CD4-positive, CD25-positive, alpha-beta regulatory T cell (primary cell): ENCODE measurements at regions not wholly inside any gene's neighbourhood (a gene's known extent, or its start where the extent isn't known, plus 50 kb on each side); places are given as distances from the start of the nearest gene placed in this dataset.
A peak's percentile ranks its signal among the peaks of the same experiment; 100 is the strongest.

Experiments used
- ATAC-seq, 2 donors: fragments of 150-1000 bp; cut with Tn5 transposase; one replicate each; pipeline ENCODE4 v1.10.0; 2021; ENCODE audit warnings: low read depth in 2 of 2, moderate number of reproducible peaks in 2 of 2, moderate library complexity in 1 of 2
- DNase-seq, 3 donors: peaks; one replicate each; pipeline versions ENCODE4 v3.0.0 to v3.0.0-alpha.2; 2012 to 2022; ENCODE audit warnings: mixed read lengths in 1 of 3
- H3K27ac ChIP-seq: one replicate; pipeline ENCODE4 v1.7.0; 2013; ENCODE audit warnings: mild to moderate bottlenecking, low read length; ENCODE audit not compliant: insufficient read depth, poor library complexity, severe bottlenecking
- H3K27me3 ChIP-seq: one replicate; pipeline ENCODE4 v1.7.0; 2013; ENCODE audit warnings: low read length; ENCODE audit not compliant: control insufficient read depth, insufficient read depth
- H3K36me3 ChIP-seq: one replicate; pipeline ENCODE4 v1.7.0; 2013; ENCODE audit warnings: mild to moderate bottlenecking, low read length, moderate library complexity; ENCODE audit not compliant: control insufficient read depth, insufficient read depth
- H3K4me1 ChIP-seq: 2 replicates; pipeline ENCODE4 v1.7.0; 2013; ENCODE audit warnings: mild to moderate bottlenecking, low read length; ENCODE audit not compliant: insufficient read depth, control insufficient read depth, poor library complexity, severe bottlenecking
- H3K4me3 ChIP-seq: one replicate; pipeline ENCODE4 v1.7.0; 2013; ENCODE audit warnings: low read depth, mild to moderate bottlenecking, low read length, moderate library complexity
- H3K9me3 ChIP-seq, 2 experiments: 1 replicate in 1 of 2; 2 replicates in 1 of 2; pipeline ENCODE4 v1.7.0; 2013; ENCODE audit warnings: low read length in 2 of 2, mild to moderate bottlenecking in 1 of 2, moderate library complexity in 1 of 2; ENCODE audit not compliant: control insufficient read depth in 2 of 2
- H3K27ac Mint-ChIP-seq, 3 donors: one replicate each; pipeline ENCODE4 v1.8.0; 2020 to 2022; ENCODE audit warnings: mild to moderate bottlenecking in 3 of 3, mixed read lengths in 3 of 3, moderate library complexity in 2 of 3
- H3K27me3 Mint-ChIP-seq: one replicate; pipeline ENCODE4 v1.8.0; 2022; ENCODE audit warnings: mild to moderate bottlenecking, mixed read lengths
- H3K36me3 Mint-ChIP-seq: one replicate; pipeline ENCODE4 v1.8.0; 2020; ENCODE audit warnings: mixed read lengths
- H3K4me1 Mint-ChIP-seq, 4 donors: one replicate each; pipeline ENCODE4 v1.8.0; 2020 to 2022; ENCODE audit warnings: mixed read lengths in 4 of 4, mild to moderate bottlenecking in 1 of 4
- H3K4me3 Mint-ChIP-seq, 4 donors: one replicate each; pipeline ENCODE4 v1.8.0; 2020 to 2022; ENCODE audit warnings: mild to moderate bottlenecking in 4 of 4, mixed read lengths in 4 of 4, moderate library complexity in 3 of 4
- H3K9me3 Mint-ChIP-seq, 7 donors: one replicate each; pipeline ENCODE4 v1.8.0; 2020 to 2022; ENCODE audit warnings: mixed read lengths in 7 of 7, mild to moderate bottlenecking in 3 of 7, moderate library complexity in 2 of 7

DNA sequence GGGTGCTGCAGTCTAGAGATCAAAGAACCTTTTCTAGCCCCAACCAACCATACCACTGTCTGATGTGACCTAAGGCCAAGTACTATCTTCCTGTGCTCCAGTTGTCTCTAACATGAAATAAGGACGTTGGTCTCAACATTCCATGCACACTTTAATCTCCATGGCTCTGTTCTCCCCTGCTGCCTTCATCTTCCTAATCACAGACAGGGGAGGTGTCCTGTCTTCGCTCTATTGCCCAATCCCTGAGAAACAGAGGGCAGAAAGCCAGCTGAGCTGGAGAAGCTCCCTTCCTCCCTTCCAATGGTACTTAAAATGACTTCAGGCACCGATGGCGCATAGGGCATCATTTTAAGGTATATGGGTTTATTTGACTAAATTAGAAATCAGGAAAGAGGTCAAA, 148.9 kb upstream of the GNAO1 start:
- no peak for ATAC-seq

DNA sequence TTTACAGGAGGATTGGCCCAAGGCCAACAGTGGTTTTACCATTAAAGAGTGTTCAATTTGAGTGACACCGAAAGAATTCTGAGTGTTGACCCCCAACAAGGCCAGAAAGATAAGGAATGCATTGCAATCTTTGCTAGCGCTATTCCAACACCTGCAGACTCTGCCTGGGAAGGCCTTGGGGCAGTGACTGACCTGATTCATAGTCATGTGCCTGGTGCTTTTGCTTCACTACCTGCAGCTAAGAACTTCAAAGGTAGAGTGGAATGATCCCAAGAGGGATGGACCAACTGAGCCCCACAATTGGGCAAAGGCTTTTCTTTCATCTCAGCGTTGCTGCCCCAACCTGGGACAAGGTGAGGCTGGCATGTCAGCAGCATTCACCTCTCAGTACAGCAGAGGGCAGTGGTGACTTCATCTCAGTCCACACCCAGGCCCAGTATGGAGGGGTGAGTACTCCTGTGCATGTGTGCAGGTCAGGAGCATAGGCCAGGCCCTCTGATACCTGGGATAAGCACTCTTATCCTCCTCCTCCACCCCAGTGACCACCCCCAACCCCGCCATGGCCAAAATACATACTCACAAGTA, 149.6 kb upstream of the GNAO1 start:
- Histone ChIP-seq H3K27me3 (no peaks in the 10 kb centered on the region), H3K27ac (no peak overlapping the region), H3K9me3 (peaks cover 0 to 4% of the 10 kb centered on the region in 2 experiments), H3K36me3 (no peaks in the 10 kb centered on the region), H3K4me3 (no peak overlapping the region), H3K4me1 (no peaks in the 10 kb centered on the region)
- Mint-ChIP-seq H3K4me3 (no peak overlapping the region), H3K36me3 (no peaks in the 10 kb centered on the region), H3K9me3 (peaks cover 0 to 15% (median 2%) of the 10 kb centered on the region in 7 donors), H3K4me1 (no peaks in the 10 kb centered on the region), H3K27me3 (peaks cover 14% of the 10 kb centered on the region), H3K27ac (no peak overlapping the region)
- DNase-seq (peak in 1 of 3 donors; percentile 5), ATAC-seq (no peak)

More for the DNA sequence above, 148.9 kb upstream of the GNAO1 start:
- H3K27me3 Mint-ChIP-seq, result peaks cover 14% of the 10 kb centered on the region
- H3K9me3 ChIP-seq, result no peaks in the 10 kb centered on the region
- H3K4me1 Mint-ChIP-seq, result no peaks in the 10 kb centered on the region
- DNase-seq, result no peak
- no peaks in the 10 kb centered on the region for H3K4me1 ChIP-seq
- H3K27ac ChIP-seq, result no peak overlapping the region
- no peaks in the 10 kb centered on the region for H3K36me3 ChIP-seq
- peaks cover 0 to 9% (median 2%) of the 10 kb centered on the region in 7 donors for H3K9me3 Mint-ChIP-seq
- H3K4me3 Mint-ChIP-seq, result no peak overlapping the region
- no peak overlapping the region for H3K4me3 ChIP-seq
- no peaks in the 10 kb centered on the region for H3K36me3 Mint-ChIP-seq
- H3K27me3 ChIP-seq, result no peaks in the 10 kb centered on the region
- no peak overlapping the region for H3K27ac Mint-ChIP-seq

DNA sequence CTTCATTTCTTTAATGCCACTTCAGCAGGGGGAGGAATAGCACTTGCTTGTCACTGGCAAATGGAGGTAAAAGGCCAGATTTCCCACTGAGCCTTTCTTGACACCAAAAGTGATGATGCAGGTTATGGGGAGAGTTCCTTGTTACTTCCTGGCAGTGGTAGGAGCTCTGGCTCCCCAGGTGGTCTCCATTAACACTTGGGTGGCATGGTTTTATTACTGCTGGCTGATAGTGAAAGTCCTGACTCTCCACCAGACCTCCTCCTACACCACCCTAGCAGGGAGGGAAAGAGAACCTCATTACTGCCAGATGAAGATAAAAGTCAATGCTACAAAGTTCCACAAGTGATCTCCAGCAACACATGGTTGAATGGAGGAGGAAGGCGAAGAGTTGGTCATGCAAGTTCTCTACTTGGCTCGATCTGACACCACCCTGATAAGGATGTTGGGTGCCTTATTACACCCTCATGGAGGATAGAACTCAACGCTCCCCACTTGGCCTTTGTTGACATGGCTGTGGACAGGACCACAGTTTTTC, 152.7 kb upstream of the GNAO1 start:
- DNase-seq (no peak), ATAC-seq (no peak)
- H3K9me3 Mint-ChIP-seq, result peaks cover 0 to 15% (median 2%) of the 10 kb centered on the region in 7 donors
- peaks cover 0 to 4% of the 10 kb centered on the region in 2 experiments for H3K9me3 ChIP-seq
- peaks cover 14% of the 10 kb centered on the region for H3K27me3 Mint-ChIP-seq
- no peaks in the 10 kb centered on the region for H3K4me1 ChIP-seq
- no peak overlapping the region for H3K4me3 Mint-ChIP-seq
- no peaks in the 10 kb centered on the region for H3K4me1 Mint-ChIP-seq
- no peak overlapping the region for H3K4me3 ChIP-seq
- H3K36me3 Mint-ChIP-seq, result no peaks in the 10 kb centered on the region
- no peaks in the 10 kb centered on the region for H3K27me3 ChIP-seq
- no peak overlapping the region for H3K27ac Mint-ChIP-seq
- no peak overlapping the region for H3K27ac ChIP-seq
- H3K36me3 ChIP-seq, result no peaks in the 10 kb centered on the region

DNA sequence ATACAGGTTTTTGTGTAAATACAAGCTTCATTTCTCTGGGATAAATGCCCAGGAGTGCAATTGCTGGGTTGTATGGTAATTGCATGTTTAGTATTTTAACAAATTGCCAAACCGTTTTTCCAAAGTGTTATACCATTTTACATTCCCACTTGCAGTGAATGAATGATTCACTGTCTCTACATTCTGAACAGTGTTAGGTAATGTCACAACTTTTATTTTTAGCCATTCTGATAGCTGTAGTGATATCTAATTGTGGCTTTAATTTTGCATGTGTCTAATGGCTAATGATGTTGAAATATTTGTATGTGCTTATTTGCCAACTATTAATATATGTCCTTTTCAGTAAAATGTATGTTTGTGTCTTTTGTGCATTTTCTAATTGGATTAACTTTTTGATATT, 156.9 kb upstream of the CES5A start:
- Histone ChIP-seq H3K36me3 (no peaks in the 10 kb centered on the region), H3K9me3 (peaks cover 0 to 3% of the 10 kb centered on the region in 2 experiments), H3K4me3 (no peak overlapping the region), H3K4me1 (no peaks in the 10 kb centered on the region), H3K27me3 (no peaks in the 10 kb centered on the region), H3K27ac (no peak overlapping the region)
- ATAC-seq (no peak), DNase-seq (no peak)
- Mint-ChIP-seq H3K4me3 (no peak overlapping the region), H3K4me1 (no peaks in the 10 kb centered on the region), H3K27me3 (peaks cover 4% of the 10 kb centered on the region), H3K27ac (no peak overlapping the region), H3K36me3 (no peaks in the 10 kb centered on the region), H3K9me3 (peaks cover 0 to 3% (median 0%) of the 10 kb centered on the region in 7 donors)

DNA sequence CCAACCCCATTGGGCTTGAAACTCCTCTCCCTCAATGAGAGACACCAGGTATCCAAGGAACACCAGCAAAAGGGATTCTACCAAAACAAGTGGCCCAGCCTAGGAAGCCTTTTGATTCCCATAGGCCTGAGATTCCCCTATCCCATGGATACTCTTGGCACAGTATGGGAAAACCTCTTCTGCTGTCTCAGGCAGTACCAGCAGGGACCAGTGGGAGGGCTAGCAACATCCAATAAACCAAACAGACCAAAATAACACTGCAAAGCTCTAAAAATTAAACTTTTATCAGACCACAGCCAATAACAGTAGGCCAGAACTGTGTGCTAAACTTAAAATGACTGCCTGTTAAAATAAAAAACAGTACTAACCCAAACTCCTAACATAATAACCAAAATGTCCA, 153.9 kb upstream of the CES5A start:
- Histone ChIP-seq H3K36me3 (no peaks in the 10 kb centered on the region), H3K27ac (no peak overlapping the region), H3K4me1 (no peaks in the 10 kb centered on the region), H3K4me3 (no peak overlapping the region), H3K9me3 (no peaks in the 10 kb centered on the region), H3K27me3 (no peaks in the 10 kb centered on the region)
- ATAC-seq (no peak), DNase-seq (no peak)
- peaks cover 4% of the 10 kb centered on the region for H3K27me3 Mint-ChIP-seq
- no peak overlapping the region for H3K27ac Mint-ChIP-seq
- H3K36me3 Mint-ChIP-seq, result no peaks in the 10 kb centered on the region
- peaks cover 0 to 2% (median 0%) of the 10 kb centered on the region in 7 donors for H3K9me3 Mint-ChIP-seq
- H3K4me3 Mint-ChIP-seq, result no peak overlapping the region
- H3K4me1 Mint-ChIP-seq, result no peaks in the 10 kb centered on the region

DNA sequence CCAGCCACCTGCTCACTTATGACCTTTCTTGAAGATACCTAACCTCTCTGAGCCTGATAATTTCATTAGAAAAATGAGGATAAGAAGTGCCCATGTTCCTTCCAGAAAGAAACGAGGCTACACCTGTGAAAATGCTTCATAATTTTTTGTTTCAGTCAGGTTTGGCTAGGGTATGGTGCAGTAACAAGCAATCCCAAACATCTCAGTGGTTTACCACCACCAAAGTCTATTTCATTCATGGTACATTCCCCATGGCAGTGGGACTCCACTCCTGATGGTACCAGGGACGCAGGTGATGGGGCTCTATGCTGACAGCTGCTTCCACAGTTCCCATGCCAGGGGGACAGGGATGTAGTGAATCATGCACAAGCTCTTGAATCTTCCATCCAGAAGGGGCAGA, 147.6 kb upstream of the CES5A start:
- no peaks in the 10 kb centered on the region for H3K9me3 Mint-ChIP-seq
- no peak overlapping the region for H3K4me3 Mint-ChIP-seq
- no peaks in the 10 kb centered on the region for H3K27me3 Mint-ChIP-seq
- H3K9me3 ChIP-seq, result no peaks in the 10 kb centered on the region
- no peaks in the 10 kb centered on the region for H3K4me1 ChIP-seq
- no peak overlapping the region for H3K27ac Mint-ChIP-seq
- ATAC-seq (no peak), DNase-seq (no peak)
- H3K27ac ChIP-seq, result no peak overlapping the region
- no peaks in the 10 kb centered on the region for H3K36me3 Mint-ChIP-seq
- H3K4me1 Mint-ChIP-seq, result no peaks in the 10 kb centered on the region
- no peaks in the 10 kb centered on the region for H3K36me3 ChIP-seq
- no peak overlapping the region for H3K4me3 ChIP-seq
- H3K27me3 ChIP-seq, result no peaks in the 10 kb centered on the region

DNA sequence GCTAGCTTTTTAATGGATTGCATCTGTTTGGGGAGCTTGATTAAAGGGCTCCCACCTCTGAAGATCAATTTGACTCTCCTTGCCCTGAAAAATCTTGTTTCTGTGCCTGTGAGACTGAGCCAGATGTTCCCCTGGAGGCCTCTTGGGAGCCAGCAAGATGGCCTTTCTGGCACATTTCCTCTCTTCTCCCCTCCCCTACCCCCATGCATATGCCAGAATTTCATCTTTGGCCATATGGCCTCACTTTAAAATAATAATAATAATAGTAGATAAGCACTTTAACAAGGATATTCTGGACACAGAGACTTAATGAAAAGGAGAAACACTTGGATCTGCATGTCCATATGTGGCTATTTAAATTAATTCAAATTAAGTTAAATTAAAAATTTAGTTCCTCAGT, 144.1 kb upstream of the CES5A start:
- H3K4me1 Mint-ChIP-seq, result no peaks in the 10 kb centered on the region
- no peak overlapping the region for H3K27ac Mint-ChIP-seq
- no peaks in the 10 kb centered on the region for H3K36me3 Mint-ChIP-seq

DNA sequence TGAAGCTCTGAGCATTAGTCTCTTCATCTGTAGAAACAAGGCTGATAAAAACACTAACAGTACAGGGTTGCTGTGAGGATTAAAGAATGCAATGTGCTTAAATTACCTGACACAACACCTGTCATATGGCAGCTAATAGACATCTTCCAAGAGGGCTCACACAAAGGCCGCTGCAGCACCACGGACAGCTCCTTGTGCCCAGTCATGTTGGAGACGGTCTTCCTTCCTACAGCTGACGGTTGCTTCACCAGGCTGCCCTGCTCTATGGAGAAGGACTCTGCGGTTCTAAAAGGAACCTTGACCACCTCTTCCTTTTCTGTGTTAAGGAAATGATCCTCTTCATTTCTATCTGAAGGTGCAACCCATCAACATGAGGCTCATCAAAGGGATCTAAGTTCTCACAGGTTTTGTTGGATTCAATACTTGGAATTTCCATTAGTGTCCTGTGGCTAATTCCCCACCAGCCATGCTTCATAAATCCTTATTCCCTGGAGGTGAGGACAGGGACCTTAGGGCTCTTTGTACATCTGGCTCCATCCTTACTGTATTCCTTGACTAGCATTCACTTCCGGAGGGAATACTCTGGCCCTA, 138.9 kb upstream of the CES5A start:
- no peak overlapping the region for H3K4me3 ChIP-seq
- no peak overlapping the region for H3K4me3 Mint-ChIP-seq
- no peaks in the 10 kb centered on the region for H3K36me3 ChIP-seq
- H3K36me3 Mint-ChIP-seq, result no peaks in the 10 kb centered on the region
- DNase-seq, result peak in 1 of 3 donors; percentile 23
- no peak overlapping the region for H3K27ac Mint-ChIP-seq
- ATAC-seq, result no peak
- no peaks in the 10 kb centered on the region for H3K4me1 Mint-ChIP-seq
- H3K9me3 ChIP-seq, result no peaks in the 10 kb centered on the region
- no peaks in the 10 kb centered on the region for H3K27me3 Mint-ChIP-seq
- no peaks in the 10 kb centered on the region for H3K27me3 ChIP-seq
- H3K9me3 Mint-ChIP-seq, result peaks cover 0 to 3% (median 0%) of the 10 kb centered on the region in 7 donors
- no peak overlapping the region for H3K27ac ChIP-seq
- no peaks in the 10 kb centered on the region for H3K4me1 ChIP-seq

More for the DNA sequence above, 144.1 kb upstream of the CES5A start:
- DNase-seq (no peak), ATAC-seq (no peak)
- Mint-ChIP-seq H3K9me3 (peaks cover 0 to 2% (median 0%) of the 10 kb centered on the region in 7 donors), H3K27me3 (no peaks in the 10 kb centered on the region), H3K4me3 (no peak overlapping the region)
- no peak overlapping the region for H3K27ac ChIP-seq
- no peak overlapping the region for H3K4me3 ChIP-seq
- no peaks in the 10 kb centered on the region for H3K36me3 ChIP-seq
- no peaks in the 10 kb centered on the region for H3K27me3 ChIP-seq
- no peaks in the 10 kb centered on the region for H3K4me1 ChIP-seq
- no peaks in the 10 kb centered on the region for H3K9me3 ChIP-seq
